NT2/D1 (cell line): ENCODE measurements at regions not wholly inside any gene's neighbourhood (a gene's known extent, or its start where the extent isn't known, plus 50 kb on each side); places are given as distances from the start of the nearest gene placed in this dataset.

Experiments
- DNase-seq: peaks from one replicate; pipeline ENCODE4 v3.0.0-alpha.2; 2011; ENCODE audit warnings: low read depth, low spot score
- H3K27me3 ChIP-seq: 2 replicates; pipeline ENCODE4 v1.6.0; 2011; ENCODE audit warnings: mild to moderate bottlenecking; ENCODE audit not compliant: insufficient read length, insufficient read depth
- H3K36me3 ChIP-seq: 2 replicates; pipeline ENCODE4 v1.6.1; 2011; ENCODE audit warnings: mild to moderate bottlenecking, low read length, mixed read lengths; ENCODE audit not compliant: insufficient read depth, insufficient read length
- H3K4me1 ChIP-seq: 2 replicates; pipeline ENCODE4 v1.5.1; 2011; ENCODE audit not compliant: insufficient read depth, insufficient read length
- H3K4me3 ChIP-seq: 2 replicates; pipeline ENCODE4 v1.5.1; 2011; ENCODE audit warnings: low read depth; ENCODE audit not compliant: insufficient read length
- H3K9ac ChIP-seq: 2 replicates; pipeline ENCODE4 v1.6.0; 2011; ENCODE audit warnings: low read depth; ENCODE audit not compliant: insufficient read length
- H3K9me3 ChIP-seq: 2 replicates; pipeline ENCODE4 v1.5.1; 2011; ENCODE audit warnings: mild to moderate bottlenecking, low read length; ENCODE audit not compliant: insufficient read depth
- SUZ12 ChIP-seq: IDR thresholded peaks from 2 replicates; pipeline ENCODE4 v1.6.1; 2011; ENCODE audit not compliant: insufficient read length, insufficient read depth; ENCODE audit errors: extremely low read depth
- YY1 ChIP-seq: IDR thresholded peaks from 2 replicates; pipeline ENCODE4 v1.6.1; 2011; ENCODE audit not compliant: insufficient read length, insufficient read depth
- ZNF274 ChIP-seq: IDR thresholded peaks from 2 replicates; pipeline ENCODE4 v1.6.1; 2011; ENCODE audit warnings: mild to moderate bottlenecking, low read depth, low read length

DNA sequence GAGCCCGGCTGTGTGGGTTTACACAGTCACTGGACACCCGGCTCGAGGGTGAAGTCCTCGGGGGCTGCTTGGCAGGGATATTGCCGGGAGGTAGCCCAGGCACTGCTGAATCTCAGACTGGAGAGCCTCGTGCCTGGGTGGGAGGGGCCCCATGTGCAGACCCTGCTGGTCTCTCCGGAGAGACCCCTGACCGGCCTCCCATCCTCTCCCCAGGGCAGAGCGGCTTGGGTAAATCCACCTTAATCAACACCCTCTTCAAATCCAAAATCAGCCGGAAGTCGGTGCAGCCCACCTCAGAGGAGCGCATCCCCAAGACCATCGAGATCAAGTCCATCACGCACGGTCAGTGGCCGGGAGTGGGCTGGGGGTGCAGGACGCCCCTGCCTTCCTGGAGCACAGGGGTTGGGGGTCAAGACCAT lies 346.5 kb downstream of the SEC14L1 start:
- no peak overlapping the region for H3K9ac ChIP-seq
- TF ChIP-seq SUZ12 = no peak
- TF ChIP-seq ZNF274 = no peak
- TF ChIP-seq YY1 = no peak
- no peaks in the 10 kb centered on the region for H3K27me3 ChIP-seq
- H3K36me3 ChIP-seq = peaks cover 91% of the 10 kb centered on the region
- H3K4me3 ChIP-seq = no peak overlapping the region
- peaks cover 6% of the 10 kb centered on the region for H3K4me1 ChIP-seq
- DNase-seq = no peak
- no peaks in the 10 kb centered on the region for H3K9me3 ChIP-seq

DNA sequence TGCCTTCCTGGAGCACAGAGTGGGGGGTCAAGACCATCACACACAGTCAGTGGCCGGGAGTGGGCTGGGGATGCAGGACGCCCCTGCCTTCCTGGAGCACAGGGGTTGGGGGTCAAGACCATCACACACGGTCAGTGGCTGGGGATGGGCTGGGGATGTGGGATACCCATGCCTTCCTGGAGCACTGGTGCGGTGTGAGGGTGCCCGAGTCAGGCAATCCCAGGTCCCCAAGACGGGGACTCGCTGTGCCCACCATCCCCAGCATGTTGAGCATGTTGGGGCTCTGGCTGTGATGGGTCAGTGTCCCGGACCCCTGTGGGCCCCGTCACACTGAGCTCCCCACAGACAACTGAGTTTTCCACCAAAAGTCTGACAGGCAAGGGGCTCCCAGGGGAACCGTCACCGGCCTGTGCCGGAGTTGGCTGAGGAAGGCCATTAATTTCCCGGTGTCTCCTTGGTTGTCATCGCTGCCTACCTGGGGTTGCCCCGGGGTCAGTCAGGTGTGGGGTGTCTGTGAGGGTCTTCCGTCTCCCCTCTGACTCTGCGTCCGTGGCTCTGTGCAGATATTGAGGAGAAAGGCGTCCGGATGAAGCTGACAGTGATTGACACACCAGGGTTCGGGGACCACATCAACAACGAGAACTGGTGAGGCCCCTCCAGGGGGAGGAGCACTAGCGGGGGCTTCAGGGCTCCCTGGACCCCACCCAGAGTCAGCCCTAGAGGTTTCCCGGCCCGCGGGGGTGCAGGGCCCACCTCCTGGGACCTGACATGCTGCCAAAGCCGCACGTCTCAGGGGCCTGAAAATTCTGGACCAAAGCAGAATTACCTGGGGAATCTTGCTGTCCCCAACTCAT lies 347.1 kb downstream of the SEC14L1 start:
- H3K4me3 ChIP-seq = no peak overlapping the region
- TF ChIP-seq SUZ12 (no peak), ZNF274 (no peak), YY1 (no peak)
- H3K9me3 ChIP-seq = no peaks in the 10 kb centered on the region
- H3K27me3 ChIP-seq = no peaks in the 10 kb centered on the region
- H3K9ac ChIP-seq = no peak overlapping the region
- H3K4me1 ChIP-seq = peaks cover 10% of the 10 kb centered on the region
- peaks cover 91% of the 10 kb centered on the region for H3K36me3 ChIP-seq
- DNase-seq = no peak

DNA sequence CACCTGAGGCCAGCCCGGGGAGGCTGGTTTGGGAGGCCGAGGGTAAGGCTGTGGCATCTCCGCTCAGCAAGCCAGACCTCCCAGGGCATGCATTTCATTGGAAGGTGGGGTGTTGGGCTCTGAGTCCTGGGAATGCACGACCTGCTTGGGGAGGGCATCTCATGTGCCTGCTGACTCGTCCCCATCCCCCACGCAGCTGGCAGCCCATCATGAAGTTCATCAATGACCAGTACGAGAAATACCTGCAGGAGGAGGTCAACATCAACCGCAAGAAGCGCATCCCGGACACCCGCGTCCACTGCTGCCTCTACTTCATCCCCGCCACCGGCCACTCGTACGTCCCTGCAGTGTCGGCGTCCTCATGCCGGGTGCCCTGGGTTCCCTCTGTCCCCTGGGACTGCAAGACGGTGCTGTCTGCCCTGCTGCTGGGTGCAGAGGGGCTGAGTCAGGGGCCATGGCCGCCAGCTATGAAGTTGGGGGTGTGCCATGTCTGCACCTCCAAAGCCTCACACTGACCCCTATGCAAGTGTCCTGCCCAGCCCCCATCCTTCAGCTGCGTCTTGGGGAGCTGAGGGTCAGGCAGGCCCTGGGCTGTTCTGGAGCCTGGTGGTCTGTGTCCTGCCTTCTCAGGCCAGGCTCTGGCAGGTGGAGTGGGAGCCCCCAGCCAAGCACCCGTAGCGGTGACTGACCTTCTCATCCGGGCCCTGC lies 347.9 kb downstream of the SEC14L1 start:
- TF ChIP-seq ZNF274 (no peak), SUZ12 (no peak), YY1 (no peak)
- H3K4me3 ChIP-seq = no peak overlapping the region
- no peaks in the 10 kb centered on the region for H3K9me3 ChIP-seq
- H3K36me3 ChIP-seq = peaks cover 91% of the 10 kb centered on the region
- DNase-seq = no peak
- no peaks in the 10 kb centered on the region for H3K27me3 ChIP-seq
- H3K4me1 ChIP-seq = peaks cover 10% of the 10 kb centered on the region
- H3K9ac ChIP-seq = no peak overlapping the region

DNA sequence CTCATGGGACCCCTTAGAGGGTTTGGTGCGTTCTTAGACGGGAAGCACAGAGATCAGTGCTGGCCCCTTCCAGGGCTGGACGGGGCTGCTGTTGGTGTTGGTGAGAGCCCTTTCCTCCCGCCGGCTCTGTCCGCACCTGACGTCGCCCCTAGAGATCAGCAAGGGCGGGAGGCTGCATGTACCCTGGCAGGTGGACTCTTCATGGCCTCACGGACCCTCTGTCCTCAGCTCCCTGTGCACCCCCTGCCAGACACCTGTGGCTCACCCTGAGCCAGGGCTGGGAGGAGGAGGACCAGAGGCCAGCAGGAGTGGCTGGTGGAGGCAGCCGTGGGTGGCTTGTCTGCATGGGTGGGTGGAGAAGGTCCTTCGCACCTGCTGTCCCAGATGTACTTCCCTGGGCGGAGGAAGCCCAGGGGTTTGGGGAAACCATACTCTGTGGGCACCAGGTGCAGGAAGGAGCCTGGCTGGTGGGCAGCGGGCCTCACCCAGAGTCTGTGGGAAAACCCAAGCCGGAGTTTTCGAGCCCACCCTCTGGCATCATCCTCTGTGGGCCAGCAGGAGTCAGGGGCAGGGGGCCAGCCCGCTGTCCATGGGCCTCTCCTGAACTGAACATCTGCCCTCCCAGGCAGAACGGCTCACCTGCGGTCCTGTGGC lies 348.6 kb downstream of the SEC14L1 start:
- Histone ChIP-seq H3K4me3 (no peak overlapping the region), H3K9me3 (no peaks in the 10 kb centered on the region), H3K36me3 (peaks cover 90% of the 10 kb centered on the region), H3K27me3 (no peaks in the 10 kb centered on the region), H3K4me1 (peaks cover 10% of the 10 kb centered on the region), H3K9ac (no peak overlapping the region)
- TF ChIP-seq YY1 = no peak
- no peak for TF ChIP-seq SUZ12
- TF ChIP-seq ZNF274 = no peak
- no peak for DNase-seq

DNA sequence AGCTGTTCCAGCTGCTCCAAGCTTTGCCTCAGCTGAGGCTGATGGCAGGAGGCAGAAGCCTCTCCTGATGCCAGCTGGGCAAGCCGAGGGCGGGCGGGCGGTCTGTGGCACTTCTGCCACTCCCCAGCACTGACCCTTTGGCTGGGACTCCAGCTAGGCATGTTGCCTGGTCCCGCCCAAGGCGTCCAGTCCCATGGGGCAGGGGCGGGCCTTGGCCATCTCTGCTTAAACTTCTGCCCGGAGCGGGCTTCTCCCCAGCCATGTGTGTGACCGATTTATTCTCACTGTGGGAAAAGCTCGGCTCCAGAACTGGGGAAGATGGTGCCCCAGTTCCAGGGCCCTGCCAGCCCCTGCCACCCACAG lies 349.1 kb downstream of the SEC14L1 start:
- peaks cover 10% of the 10 kb centered on the region for H3K4me1 ChIP-seq
- H3K9ac ChIP-seq = no peak overlapping the region
- no peak for TF ChIP-seq SUZ12
- TF ChIP-seq YY1 = no peak
- TF ChIP-seq ZNF274 = no peak
- no peaks in the 10 kb centered on the region for H3K9me3 ChIP-seq
- peaks cover 90% of the 10 kb centered on the region for H3K36me3 ChIP-seq
- no peaks in the 10 kb centered on the region for H3K27me3 ChIP-seq
- no peak for DNase-seq
- H3K4me3 ChIP-seq = no peak overlapping the region

DNA sequence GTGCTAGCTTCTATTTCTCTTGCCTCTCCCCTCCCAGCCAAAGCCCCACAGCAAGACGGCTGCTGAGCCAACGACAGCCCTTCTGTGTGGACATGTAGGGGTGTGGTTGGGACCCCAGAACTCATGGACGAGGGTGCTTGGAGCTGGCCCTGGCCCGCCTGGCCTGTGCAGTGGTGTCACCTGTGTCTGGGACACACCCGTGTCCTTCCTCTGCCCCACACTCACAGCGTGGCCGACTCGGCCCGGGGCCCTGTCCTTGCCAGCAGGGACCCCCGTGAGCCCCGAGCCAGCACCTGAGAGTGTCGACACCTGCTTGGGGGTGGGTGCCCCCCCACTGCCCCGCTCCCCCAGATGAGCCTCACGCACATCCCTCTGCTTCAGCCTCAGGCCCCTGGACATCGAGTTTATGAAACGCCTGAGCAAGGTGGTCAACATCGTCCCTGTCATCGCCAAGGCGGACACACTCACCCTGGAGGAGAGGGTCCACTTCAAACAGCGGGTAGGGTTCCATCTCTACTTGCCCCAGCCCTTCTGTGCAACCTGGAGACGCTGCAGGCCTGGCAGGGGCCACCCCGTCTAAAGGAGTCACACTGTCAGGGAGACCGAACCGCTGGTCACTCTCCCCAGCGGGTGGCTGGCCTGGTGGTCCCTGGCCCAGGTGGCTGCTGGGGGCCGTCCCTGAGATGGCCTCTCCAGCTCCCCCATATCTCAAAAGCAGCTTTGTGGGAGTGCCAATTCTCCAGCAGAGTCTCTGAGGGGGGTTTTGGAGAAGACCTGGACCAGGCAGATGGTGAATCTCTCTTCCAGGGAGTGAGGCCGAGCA lies 349.8 kb downstream of the SEC14L1 start:
- H3K27me3 ChIP-seq = no peaks in the 10 kb centered on the region
- no peak for DNase-seq
- no peak overlapping the region for H3K4me3 ChIP-seq
- no peaks in the 10 kb centered on the region for H3K9me3 ChIP-seq
- no peak for TF ChIP-seq SUZ12
- TF ChIP-seq YY1 = no peak
- no peak for TF ChIP-seq ZNF274
- H3K9ac ChIP-seq = no peak overlapping the region
- peaks cover 89% of the 10 kb centered on the region for H3K36me3 ChIP-seq
- H3K4me1 ChIP-seq = peaks cover 10% of the 10 kb centered on the region
